ENCODE measurements at regions not wholly inside any gene's neighbourhood (a gene's known extent, or its start where the extent isn't known, plus 50 kb on each side); places are given as distances from the start of the nearest gene placed in this dataset.
"Not testable (repeated sequence)": the region's sequence is repeated elsewhere in the genome, so short reads cannot be mapped to it uniquely, and the experiment has no call there.

DNA sequence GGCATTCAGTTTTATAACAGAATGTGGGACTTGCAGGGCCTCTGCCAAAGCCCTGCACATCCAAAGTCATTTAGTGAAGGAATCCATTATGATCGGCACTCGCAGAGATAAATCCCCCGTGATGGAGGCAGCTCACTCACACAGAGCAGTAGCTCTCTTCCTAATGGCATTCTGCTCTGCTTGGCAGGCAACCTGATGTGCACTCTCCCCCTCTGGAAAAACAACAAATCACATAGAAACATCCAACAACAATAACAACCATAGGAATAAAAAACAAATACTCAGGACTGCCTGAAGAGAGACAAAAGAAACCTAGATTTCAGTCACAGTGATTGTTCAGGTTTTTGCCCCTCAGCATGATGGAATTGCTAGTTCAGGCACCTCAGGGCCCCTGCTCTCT lies 59.7 kb downstream of the NAA11 start:
- Histone ChIP-seq H3K4me3 (no peak overlapping the region), H3K27me3 (replicated peaks) (no peaks in the 10 kb centered on the region), H3K36me3 (no peaks in the 10 kb centered on the region), H3K9me3 (replicated peaks) (no peaks in the 10 kb centered on the region), H3K27ac (no peak overlapping the region), H3K4me1 (replicated peaks) (no peaks in the 10 kb centered on the region)
- no peak for DNase-seq (ENCODE audit: low read depth in 1 of 2, low spot score in 2 of 2)

DNA sequence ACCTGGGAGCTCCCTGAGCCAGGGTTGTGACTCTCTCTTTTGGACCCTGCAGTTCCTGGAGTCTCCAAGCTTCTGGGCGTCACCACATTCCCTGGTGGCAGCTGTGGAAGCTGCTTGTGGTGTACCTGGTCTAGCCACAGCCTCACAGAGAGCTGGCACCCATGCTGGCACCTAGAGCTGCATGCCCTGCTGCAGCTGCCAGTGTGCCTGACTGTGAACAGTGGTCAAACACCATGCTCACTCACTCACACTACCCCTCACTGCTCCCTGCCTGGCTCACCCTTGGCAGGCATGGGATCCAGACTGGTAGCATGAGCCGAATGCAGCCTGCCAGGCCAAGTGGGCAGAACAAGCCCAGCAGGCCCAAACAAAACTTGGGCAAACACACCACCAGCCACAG lies 66.6 kb downstream of the NAA11 start:
- Histone ChIP-seq H3K27me3 (replicated peaks) (no peaks in the 10 kb centered on the region), H3K4me3 (no peak overlapping the region), H3K27ac (no peak overlapping the region), H3K36me3 (no peaks in the 10 kb centered on the region), H3K4me1 (replicated peaks) (no peaks in the 10 kb centered on the region), H3K9me3 (replicated peaks) (no peaks in the 10 kb centered on the region)
- no peak for DNase-seq (ENCODE audit: low read depth in 1 of 2, low spot score in 2 of 2)

GRCh38 chr4:79258614-79259176 lies 67.2 kb downstream of the NAA11 start:
- Histone ChIP-seq H3K27me3 (replicated peaks) (no peaks in the 10 kb centered on the region), H3K27ac (no peak overlapping the region), H3K4me1 (replicated peaks) (no peaks in the 10 kb centered on the region), H3K9me3 (replicated peaks) (no peaks in the 10 kb centered on the region), H3K36me3 (no peaks in the 10 kb centered on the region), H3K4me3 (no peak overlapping the region)
- no peak for DNase-seq (ENCODE audit: low read depth in 1 of 2, low spot score in 2 of 2)

DNA sequence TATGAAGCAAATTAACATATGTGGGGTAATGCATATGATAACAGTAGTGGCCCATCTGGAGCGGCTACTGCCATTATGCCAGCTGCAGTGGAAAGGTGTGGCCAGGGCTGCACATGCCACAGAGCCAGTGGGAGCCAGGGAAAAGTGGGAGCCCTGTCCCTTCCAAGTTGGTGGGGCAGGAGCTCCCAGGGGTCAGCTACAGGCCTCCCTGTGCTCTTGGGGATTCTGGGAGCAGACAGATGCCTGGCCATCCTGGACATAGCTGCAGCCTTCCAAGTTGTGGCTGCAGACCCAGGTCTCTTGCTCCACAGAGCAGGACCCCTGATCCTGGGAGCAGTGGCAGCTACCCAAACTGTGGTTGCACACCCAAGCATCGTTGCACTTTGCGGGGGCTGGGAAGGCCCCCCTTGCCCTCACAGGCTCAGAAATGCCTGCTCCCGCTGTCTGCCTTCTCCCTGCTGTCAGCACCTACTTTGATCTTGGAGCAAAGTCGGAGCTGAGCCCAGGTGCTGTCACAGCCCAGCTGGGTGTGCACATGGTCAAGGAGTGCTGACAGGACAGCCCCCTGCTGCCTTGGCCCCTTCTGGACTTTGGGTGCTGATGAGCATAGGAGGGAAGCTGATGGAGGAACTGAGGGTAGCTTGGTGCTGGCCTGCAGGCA lies 67.8 kb downstream of the NAA11 start:
- Histone ChIP-seq H3K36me3 (no peaks in the 10 kb centered on the region), H3K4me3 (no peak overlapping the region), H3K27me3 (replicated peaks) (no peaks in the 10 kb centered on the region), H3K9me3 (replicated peaks) (no peaks in the 10 kb centered on the region), H3K4me1 (replicated peaks) (no peaks in the 10 kb centered on the region), H3K27ac (no peak overlapping the region)
- no peak for DNase-seq (ENCODE audit: low read depth in 1 of 2, low spot score in 2 of 2)

DNA sequence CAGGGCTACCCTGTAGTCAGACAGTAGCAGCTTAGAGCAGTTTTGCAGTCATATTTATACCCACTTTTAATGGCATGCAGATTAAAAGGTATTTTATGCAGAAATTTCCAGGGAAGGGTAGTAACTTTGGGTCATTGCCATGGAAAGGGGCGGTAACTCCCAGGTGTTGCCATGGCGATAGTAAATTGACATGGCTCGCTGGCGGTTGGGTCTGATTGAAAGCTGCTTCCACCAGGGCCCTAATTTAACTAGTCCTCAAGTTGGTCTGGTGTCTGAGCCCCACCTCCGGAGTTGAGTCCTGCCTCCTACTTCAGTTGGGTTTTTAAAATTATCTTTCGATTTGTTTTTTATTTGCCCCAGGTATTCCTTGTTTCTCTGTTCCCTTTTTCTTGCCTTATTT lies 70.1 kb downstream of the NAA11 start:
- H3K4me3 ChIP-seq = no peak overlapping the region
- H3K9me3 ChIP-seq (replicated peaks) = no peaks in the 10 kb centered on the region
- no peaks in the 10 kb centered on the region for H3K36me3 ChIP-seq
- H3K27ac ChIP-seq = no peak overlapping the region
- no peaks in the 10 kb centered on the region for H3K4me1 ChIP-seq (replicated peaks)
- DNase-seq (ENCODE audit: low read depth in 1 of 2, low spot score in 2 of 2) = no peak
- no peaks in the 10 kb centered on the region for H3K27me3 ChIP-seq (replicated peaks)

- Histone ChIP-seq H3K27ac (no peak overlapping the region), H3K36me3 (no peaks in the 10 kb centered on the region), H3K27me3 (replicated peaks) (no peaks in the 10 kb centered on the region), H3K4me3 (no peak overlapping the region), H3K9me3 (replicated peaks) (no peaks in the 10 kb centered on the region), H3K4me1 (replicated peaks) (peaks cover 5% of the 10 kb centered on the region; the same call in 1 of the 2 replicates)
- DNase-seq (ENCODE audit: low read depth in 1 of 2, low spot score in 2 of 2) = no peak
These were observed 71.9 kb downstream of the NAA11 start for GRCh38 chr4:79253924-79254323.

DNA sequence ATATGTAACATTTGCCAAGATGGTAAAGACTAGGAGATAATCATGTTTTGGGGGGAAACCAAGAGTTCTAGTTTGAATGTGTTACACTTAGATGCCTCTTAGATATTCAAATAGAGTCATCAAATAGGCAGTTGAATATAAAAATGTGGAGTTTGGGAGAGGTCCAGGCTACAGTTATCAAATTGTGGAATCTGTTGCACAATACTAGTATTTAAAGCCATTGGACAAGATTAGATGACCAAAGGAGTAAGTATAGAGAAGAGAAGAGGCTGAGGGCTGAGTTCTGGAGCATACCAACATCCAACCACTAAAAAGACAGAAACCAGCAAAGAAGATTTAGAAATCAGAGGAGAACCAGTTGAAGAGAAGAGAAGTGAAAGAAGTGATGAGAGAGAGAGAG lies 72.7 kb downstream of the NAA11 start:
- peaks cover 5% of the 10 kb centered on the region; the same call in 1 of the 2 replicates for H3K4me1 ChIP-seq (replicated peaks)
- no peaks in the 10 kb centered on the region for H3K36me3 ChIP-seq
- no peak overlapping the region for H3K27ac ChIP-seq
- H3K27me3 ChIP-seq (replicated peaks) = no peaks in the 10 kb centered on the region
- H3K9me3 ChIP-seq (replicated peaks) = no peaks in the 10 kb centered on the region
- no peak for DNase-seq (ENCODE audit: low read depth in 1 of 2, low spot score in 2 of 2)
- no peak overlapping the region for H3K4me3 ChIP-seq

- no peak for DNase-seq (ENCODE audit: low read depth in 1 of 2, low spot score in 2 of 2)
- Histone ChIP-seq H3K4me3 (no peak overlapping the region), H3K9me3 (replicated peaks) (no peaks in the 10 kb centered on the region), H3K36me3 (no peaks in the 10 kb centered on the region), H3K4me1 (replicated peaks) (peaks cover 5% of the 10 kb centered on the region; the same call in 1 of the 2 replicates), H3K27ac (no peak overlapping the region), H3K27me3 (replicated peaks) (no peaks in the 10 kb centered on the region)
These were observed 75.0 kb downstream of the NAA11 start for GRCh38 chr4:79250887-79251286.

GRCh38 chr4:79249881-79250503 lies 75.9 kb downstream of the NAA11 start:
- Histone ChIP-seq H3K4me1 (replicated peaks) (peaks cover 5% of the 10 kb centered on the region; the same call in 1 of the 2 replicates), H3K4me3 (no peak overlapping the region), H3K27me3 (replicated peaks) (no peaks in the 10 kb centered on the region), H3K9me3 (replicated peaks) (no peaks in the 10 kb centered on the region), H3K27ac (no peak overlapping the region), H3K36me3 (no peaks in the 10 kb centered on the region)
- peak; percentile 2 to 38 for DNase-seq (ENCODE audit: low read depth in 1 of 2, low spot score in 2 of 2)

- no peak for DNase-seq (ENCODE audit: low read depth in 1 of 2, low spot score in 2 of 2)
- Histone ChIP-seq H3K36me3 (no peaks in the 10 kb centered on the region), H3K27me3 (replicated peaks) (no peaks in the 10 kb centered on the region), H3K4me1 (replicated peaks) (peaks cover 5% of the 10 kb centered on the region; the same call in 1 of the 2 replicates), H3K4me3 (no peak overlapping the region), H3K27ac (no peak overlapping the region), H3K9me3 (replicated peaks) (no peaks in the 10 kb centered on the region)
These were observed 77.3 kb downstream of the NAA11 start for GRCh38 chr4:79248610-79249009.

DNA sequence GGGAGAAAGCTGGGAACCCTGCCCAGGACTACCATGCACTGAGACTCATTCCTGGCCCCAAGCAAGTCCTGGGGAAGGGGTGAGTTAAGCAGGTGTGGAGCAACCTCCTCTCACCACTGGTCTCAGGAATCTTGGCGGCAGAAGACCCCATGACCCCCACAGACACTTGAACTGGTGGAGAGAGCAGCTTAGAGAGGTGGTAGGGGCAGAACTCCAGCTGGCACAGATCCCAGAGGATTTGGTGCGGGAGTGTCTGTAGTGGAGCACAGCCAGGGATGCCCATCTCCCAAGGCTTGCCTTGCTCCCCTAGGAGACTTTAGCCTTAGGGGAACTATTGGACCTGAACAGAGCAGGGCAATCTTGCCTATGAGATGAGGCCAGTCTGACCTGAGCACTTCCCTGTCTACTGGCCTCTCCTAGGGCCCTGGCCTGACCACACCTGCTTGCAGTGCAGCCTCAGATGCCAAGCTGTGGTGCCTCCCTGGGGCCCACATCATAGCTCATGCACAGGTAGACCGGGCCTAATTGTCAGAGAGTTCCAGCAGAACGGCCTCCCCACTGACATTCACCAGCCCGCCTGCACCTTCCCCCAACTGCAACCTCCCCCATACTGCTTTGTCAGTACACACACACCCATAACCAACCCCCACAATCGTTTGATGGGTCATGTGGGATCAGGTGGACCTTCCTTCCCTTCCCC lies 78.0 kb downstream of the NAA11 start:
- Histone ChIP-seq H3K9me3 (replicated peaks) (no peaks in the 10 kb centered on the region), H3K27me3 (replicated peaks) (no peaks in the 10 kb centered on the region), H3K4me3 (no peak overlapping the region), H3K27ac (no peak overlapping the region), H3K36me3 (no peaks in the 10 kb centered on the region), H3K4me1 (replicated peaks) (peaks cover 5% of the 10 kb centered on the region; the same call in 1 of the 2 replicates)
- DNase-seq (ENCODE audit: low read depth in 1 of 2, low spot score in 2 of 2) = no peak

GRCh38 chr4:79245200-79245940 lies 80.5 kb downstream of the NAA11 start:
- not testable (repeated sequence) for H3K36me3 ChIP-seq; H3K9me3 ChIP-seq (replicated peaks); H3K27me3 ChIP-seq (replicated peaks); H3K4me3 ChIP-seq; H3K4me1 ChIP-seq (replicated peaks); H3K27ac ChIP-seq
- DNase-seq (ENCODE audit: low read depth in 1 of 2, low spot score in 2 of 2) = peak in 1 of 2 experiments; percentile 28

GRCh38 chr4:79241846-79242245 lies 84.0 kb downstream of the NAA11 start:
- Histone ChIP-seq H3K27ac (no peak overlapping the region), H3K9me3 (replicated peaks) (no peaks in the 10 kb centered on the region), H3K4me1 (replicated peaks) (no peaks in the 10 kb centered on the region), H3K36me3 (no peaks in the 10 kb centered on the region), H3K4me3 (no peak overlapping the region), H3K27me3 (replicated peaks) (no peaks in the 10 kb centered on the region)
- peak in 1 of 2 experiments; percentile 1 for DNase-seq (ENCODE audit: low read depth in 1 of 2, low spot score in 2 of 2)
